ENCODE measurements at regions not wholly inside any gene's neighbourhood (a gene's known extent, or its start where the extent isn't known, plus 50 kb on each side); places are given as distances from the start of the nearest gene placed in this dataset.
"Not testable (repeated sequence)": the region's sequence is repeated elsewhere in the genome, so short reads cannot be mapped to it uniquely, and the experiment has no call there.

- DNase-seq = no peak
These were observed 187.2 kb upstream of the FANCL start for GRCh38 chr2:58428096-58429013.

DNA sequence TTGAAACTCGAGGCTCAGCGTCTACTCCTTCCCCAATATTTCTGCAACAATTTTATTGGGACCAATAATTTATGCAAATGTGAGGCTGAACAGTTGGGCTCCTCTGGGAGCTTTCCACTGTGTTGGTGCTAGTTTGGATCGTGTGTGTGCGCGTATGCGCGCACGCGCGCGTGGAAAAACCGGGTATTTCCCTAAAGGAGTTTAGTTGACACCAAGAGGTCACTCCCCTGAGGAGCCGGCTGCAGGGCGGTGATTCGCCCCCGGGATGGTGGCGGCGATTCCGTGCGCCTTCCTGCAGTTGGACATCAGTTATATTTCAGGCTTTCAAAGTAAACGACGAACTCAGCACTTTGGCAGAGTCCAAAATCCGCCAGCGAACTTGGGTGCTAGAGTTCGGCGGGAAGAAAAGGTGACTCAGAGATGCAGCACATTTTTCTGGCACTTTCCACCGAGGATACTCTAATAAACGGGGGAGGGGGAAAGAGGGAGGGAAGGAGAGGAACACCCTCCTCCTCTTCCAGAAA, 186.5 kb upstream of the FANCL start:
- DNase-seq = no peak

- DNase-seq = no peak
These were observed 184.2 kb upstream of the FANCL start for GRCh38 chr2:58425368-58425767.

DNA sequence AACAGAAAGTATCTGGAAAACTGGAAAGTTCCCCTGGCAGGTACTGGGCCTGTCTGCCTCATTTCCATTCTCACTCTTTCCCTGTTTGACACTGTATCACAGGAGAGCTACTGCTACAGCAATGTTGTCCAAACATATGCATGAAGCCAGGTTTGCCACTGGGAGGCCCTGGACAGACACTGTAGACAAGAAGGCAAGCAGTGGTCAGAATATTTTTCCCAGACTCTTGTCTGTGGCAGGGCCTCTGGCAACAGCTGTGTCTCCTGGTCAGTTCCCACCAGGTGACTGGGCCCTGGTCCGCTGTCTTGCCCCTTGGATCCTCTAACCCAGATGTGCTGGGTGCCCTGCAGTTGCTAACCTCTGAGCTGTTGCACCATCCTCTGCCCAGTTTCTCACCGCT, 178.9 kb upstream of the FANCL start:
- no peak for DNase-seq

DNA sequence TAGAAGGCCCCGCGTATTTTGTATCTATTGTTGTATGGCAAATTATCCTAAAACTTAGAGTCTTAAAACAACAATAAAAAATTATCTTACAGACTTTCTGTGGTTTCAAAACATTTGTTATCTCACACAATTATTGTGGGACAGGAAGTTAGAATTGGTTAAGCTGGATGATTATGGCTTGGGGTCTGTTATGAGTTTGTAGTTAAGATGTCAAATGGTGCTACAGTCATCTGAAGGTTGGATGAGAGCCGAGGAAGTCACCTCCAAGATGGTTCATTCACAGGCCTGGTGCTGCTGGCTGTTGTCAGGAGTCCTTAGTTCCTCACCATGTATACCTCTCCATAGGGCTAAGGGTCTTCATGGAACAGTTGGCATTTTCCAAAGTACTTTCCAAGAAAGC, 175.6 kb upstream of the FANCL start:
- DNase-seq = no peak

DNA sequence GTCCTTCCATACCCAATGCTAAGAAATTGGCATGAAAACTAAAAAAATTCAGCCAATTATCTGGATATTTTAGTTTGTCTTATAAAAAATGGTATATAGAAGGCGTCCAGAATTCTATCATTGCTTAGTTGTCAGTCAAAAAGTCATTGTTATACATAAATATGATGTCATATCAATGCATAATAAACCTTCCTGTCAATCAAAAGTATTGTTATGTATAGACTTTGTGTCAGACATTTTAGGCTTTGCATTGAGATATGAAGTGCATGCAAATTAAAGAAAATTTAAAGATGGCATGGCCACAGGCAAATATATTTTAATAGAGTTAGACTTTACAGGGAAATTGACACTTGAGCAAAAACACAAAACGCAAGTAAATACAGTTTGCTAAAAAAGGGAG, 173.4 kb upstream of the FANCL start:
- no peak for DNase-seq

DNA sequence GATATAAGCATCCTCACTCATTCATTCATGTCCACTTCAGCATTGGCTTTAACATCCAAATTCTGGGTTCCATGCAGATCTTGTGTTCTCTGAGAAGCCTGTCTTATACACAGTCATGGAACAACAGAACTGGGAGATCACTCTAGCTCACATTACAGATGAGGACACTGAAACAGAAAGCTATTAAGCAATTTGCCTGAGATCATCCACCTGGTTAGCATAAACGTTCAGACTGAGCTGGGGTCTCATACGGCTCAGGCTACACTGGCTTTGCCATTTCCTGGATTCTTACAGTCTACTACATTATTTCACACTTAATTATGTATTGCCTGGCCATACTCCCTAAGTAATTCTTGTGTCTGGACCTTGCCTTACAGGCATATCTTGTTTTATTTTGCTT, 169.4 kb upstream of the FANCL start:
- DNase-seq = no peak

DNA sequence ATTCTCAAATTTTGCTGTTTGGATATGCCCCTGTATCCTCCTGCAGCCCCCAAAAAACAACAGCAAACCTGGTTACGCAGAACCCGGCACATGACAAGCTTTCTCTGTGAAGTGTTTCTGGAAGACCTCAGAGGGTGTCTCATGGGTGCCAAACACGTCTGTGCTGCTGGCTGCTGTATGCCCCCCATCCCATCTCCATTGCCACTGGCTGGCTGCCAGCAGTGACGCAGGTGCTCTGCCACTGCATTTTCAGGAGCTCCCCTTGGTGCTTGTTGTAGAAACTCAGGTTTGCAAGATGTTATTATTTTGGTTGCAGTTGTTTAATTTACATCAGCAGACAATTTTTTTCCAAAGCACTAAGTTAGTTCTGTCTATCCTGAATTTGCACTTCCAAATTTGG, 166.4 kb upstream of the FANCL start:
- DNase-seq = no peak

DNA sequence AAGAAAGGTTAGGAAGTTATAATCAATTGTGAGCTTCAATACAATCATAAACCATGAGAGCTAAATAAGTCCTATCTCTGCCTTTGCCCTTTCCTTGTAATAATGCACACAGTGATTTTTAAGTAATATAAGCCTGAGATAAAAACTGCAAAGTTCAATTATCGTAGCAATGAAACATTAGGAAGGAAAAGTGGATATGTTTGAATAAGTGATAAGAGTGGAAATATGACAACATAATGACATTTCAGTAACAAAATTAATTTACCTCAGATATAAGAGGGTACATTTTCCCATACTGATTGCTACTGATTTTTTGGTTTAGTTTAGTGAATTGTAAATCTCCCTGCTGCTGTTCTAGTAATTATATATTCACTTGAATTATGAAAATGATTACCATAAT, 164.2 kb upstream of the FANCL start:
- DNase-seq = no peak

GRCh38 chr2:58401936-58402335, 160.8 kb upstream of the FANCL start:
- DNase-seq = no peak

- DNase-seq = no peak
These were observed 157.3 kb upstream of the FANCL start for GRCh38 chr2:58398406-58398805.

DNA sequence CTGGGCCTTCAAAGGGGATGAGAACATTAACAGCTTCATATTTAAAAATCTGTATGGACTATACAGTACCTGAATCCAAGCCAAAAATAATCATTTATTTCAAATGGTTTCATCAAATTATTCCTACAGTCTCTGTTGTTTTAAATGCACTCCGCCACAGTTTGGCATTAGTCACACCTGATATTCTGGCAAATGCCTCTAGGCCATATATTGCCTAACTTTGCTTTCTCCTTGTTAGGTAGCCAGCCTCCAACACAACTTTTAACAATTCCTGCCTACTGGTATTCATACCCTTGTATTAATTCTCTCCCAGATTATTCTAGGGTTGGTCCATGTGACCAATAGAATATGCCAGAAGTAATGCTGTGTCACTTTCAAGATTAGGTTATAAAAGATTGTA, 146.6 kb upstream of the FANCL start:
- DNase-seq = no peak

DNA sequence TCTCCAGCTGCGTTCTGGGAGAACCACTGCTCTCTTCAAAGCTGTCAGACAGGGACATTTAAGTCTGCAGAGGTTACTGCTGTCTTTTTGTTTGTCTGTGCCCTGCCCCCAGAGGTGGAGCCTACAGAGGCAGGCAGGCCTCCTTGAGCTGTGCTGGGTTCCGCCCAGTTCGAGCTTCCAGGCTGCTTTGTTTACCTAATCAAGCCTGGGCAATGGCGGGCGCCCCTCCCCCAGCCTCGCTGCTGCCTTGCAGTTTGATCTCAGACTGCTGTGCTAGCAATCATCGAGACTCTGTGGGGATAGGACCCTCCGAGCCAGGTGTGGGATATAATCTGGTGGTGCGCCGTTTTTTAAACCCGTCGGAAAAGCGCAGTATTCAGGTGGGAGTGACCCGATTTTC, 145.8 kb upstream of the FANCL start:
- not testable (repeated sequence) for DNase-seq

GRCh38 chr2:58378152-58378551, 137.0 kb upstream of the FANCL start:
- DNase-seq = no peak

DNA sequence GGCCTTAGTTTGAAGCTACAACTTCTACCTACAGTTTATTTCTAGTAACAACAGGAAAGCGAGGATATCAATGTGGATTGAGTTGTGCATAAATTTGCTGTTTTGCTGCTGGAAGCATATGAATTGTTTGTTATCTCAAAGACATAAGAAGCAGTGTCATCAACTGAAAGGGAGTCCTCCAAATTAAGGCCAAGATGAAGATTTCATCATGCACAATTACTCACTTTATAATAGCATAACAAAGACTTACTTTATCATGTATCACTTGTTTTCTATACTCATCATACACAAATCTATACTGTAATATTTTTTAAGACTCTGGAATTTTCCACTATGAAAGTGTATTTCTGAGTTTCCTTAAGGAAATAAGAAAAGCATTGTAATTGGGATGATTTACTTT, 136.1 kb upstream of the FANCL start:
- DNase-seq = no peak

DNA sequence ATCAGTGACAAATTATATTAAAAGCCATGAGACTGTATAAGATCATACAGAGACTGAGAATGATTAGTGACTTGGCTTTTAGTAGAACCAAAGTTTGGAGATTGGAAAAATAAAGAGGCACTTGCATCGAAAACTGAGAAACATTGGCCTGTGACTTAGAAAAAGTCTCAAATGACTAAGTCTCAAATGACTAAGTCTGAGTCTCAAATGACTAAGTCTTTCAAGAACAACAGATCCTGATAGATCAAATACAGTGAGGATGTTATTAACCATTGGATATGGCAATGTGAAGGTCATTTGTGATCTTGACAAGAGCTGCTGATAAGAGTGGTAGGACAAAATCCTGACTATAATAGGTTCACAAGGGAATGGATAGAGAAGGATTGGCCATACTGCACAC, 135.5 kb upstream of the FANCL start:
- DNase-seq = no peak

DNA sequence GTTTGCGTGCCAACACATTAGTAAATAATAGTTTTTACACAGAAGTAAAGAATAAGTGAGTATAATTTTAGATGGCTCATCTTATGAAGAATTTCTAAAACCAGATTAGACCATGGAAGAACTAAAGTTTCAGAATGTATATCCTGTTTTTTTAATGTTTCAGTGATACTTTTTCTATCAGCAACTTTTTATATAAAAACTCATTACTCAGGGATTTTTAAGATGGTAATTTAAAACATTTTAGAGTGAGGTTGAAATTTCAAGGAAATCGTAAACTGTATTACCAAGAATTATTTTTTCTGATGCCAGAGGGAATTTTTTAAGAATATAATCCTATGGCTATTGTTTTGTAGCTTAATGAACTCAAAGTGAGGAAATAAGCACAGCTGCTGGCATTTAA, 128.5 kb upstream of the FANCL start:
- DNase-seq = no peak

GRCh38 chr2:58364098-58364497, 123.0 kb upstream of the FANCL start:
- DNase-seq = no peak

GRCh38 chr2:58358026-58358425, 116.9 kb upstream of the FANCL start:
- DNase-seq = no peak

DNA sequence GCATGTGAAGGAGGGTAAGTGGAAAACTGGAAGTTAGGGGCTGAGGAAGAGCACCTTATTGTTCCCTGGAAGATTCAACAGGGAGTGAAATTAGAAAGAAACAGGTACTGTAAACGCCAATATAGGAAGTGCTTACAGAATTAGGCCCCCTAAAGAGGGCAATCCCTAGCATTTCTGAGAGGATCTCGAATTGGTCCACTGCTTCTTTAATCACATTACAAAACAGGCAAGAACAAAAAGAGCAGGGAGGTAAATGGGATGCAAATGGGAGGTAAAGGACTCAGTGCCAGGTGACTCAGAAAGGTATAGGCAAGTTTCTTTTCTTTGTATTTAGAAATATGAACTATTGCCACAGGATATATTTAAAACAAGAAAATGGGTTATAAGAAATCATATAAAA, 116.4 kb upstream of the FANCL start:
- DNase-seq = no peak

DNA sequence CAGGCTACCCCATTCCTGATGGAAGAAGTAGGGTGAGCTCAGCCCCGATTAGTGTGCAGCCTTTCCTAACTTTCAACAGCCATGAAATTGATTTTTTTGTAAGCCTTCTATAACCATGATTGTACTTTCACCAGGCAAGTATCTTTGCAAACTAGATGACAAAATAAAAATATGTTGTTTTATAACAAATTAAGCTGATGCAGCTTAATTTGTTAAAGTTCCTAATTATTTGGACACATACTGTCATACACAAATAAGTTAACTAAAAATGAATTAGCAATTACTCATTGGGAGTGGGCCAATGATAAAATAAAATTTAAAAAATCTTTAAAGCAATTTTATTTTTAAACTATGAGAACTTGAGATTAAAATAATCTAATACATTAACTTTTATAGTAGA, 113.1 kb upstream of the FANCL start:
- no peak for DNase-seq

GRCh38 chr2:58350484-58350883, 109.4 kb upstream of the FANCL start:
- no peak for DNase-seq

GRCh38 chr2:58347810-58348209, 106.7 kb upstream of the FANCL start:
- DNase-seq = no peak

DNA sequence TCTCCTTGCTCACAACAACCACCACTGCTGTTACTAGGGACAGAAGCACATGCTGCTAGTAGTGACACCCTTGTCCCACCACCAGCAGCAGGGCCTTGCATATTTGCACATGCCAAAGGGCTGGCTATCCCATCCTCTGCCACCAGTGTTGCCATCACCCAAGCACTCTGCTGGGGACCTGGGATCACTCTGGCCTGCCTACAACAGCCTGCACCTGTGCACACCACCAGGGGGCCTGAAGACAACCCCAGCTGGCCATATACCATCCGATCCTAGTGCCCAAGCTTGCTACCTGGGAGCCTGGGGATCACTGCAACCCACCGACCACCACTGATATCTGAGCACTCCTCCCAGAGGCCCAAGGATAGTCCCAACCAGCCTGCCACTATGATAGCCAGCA, 99.9 kb upstream of the FANCL start:
- no peak for DNase-seq

Data from NCI-H2107 (cell line).